BJ (cell line): ENCODE measurements at regions not wholly inside any gene's neighbourhood (a gene's known extent, or its start where the extent isn't known, plus 50 kb on each side); places are given as distances from the start of the nearest gene placed in this dataset.
"Not testable (repeated sequence)": the region's sequence is repeated elsewhere in the genome, so short reads cannot be mapped to it uniquely, and the experiment has no call there.

Experiments
- CTCF ChIA-PET: fragments of 350-600 bp; formaldehyde crosslinking; extraction: SDS; loops from one replicate; lab custom pipeline; 2021; ENCODE audit warnings: antibody characterized with exemption, inconsistent platforms; lab: Yijun Ruan, JAX
- POLR2A ChIA-PET: fragments of 300-600 bp; sonication (Branson Sonifier 250); formaldehyde crosslinking; extraction: SDS; loops from one replicate; lab custom pipeline; 2021; ENCODE audit warnings: antibody characterized with exemption; lab: Charles Lee
- DNase-seq: peaks from one replicate; pipeline ENCODE4 v3.0.0-alpha.2; 2011; ENCODE audit warnings: low read depth
- H3K27me3 ChIP-seq: 2 replicates; pipeline ENCODE4 v1.6.0; 2011; ENCODE audit warnings: low read length; ENCODE audit not compliant: control insufficient read depth, insufficient read depth
- H3K36me3 ChIP-seq: 2 replicates; pipeline ENCODE4 v1.5.1; 2011; ENCODE audit warnings: low read length; ENCODE audit not compliant: control insufficient read depth, insufficient read depth
- H3K4me3 ChIP-seq: 2 replicates; pipeline ENCODE4 v1.5.1; 2011; ENCODE audit warnings: low read depth, mild to moderate bottlenecking, control low read depth, low read length
- TF ChIP-seq, protein P1 (sequence below): IDR thresholded peaks from 2 replicates; pipeline ENCODE4 v1.5.1; 2011; ENCODE audit warnings: low read depth, mild to moderate bottlenecking, control low read depth, inconsistent platforms, low read length, moderate library complexity; ENCODE audit not compliant: insufficient read depth

DNA sequence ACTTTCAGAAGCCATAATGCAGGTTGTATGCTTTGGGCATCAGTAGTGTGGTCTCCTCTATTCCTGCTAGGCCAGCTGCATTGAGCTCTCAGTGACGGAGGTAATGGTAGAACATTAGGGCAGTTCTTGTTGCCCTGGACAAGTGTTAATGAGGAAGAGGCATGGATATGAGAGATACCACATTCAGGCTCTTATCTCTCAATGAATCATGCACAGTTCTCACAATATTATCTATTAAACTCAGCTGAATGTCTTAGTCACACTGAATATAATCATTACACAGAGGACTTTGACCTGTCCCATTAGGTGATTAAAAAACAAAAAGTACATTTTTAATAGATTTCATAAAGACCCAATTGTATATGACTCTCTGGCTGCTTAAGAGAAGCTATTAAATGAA is 76.6 kb upstream of the SSBP2 start:
- TF ChIP-seq, protein P1, sequence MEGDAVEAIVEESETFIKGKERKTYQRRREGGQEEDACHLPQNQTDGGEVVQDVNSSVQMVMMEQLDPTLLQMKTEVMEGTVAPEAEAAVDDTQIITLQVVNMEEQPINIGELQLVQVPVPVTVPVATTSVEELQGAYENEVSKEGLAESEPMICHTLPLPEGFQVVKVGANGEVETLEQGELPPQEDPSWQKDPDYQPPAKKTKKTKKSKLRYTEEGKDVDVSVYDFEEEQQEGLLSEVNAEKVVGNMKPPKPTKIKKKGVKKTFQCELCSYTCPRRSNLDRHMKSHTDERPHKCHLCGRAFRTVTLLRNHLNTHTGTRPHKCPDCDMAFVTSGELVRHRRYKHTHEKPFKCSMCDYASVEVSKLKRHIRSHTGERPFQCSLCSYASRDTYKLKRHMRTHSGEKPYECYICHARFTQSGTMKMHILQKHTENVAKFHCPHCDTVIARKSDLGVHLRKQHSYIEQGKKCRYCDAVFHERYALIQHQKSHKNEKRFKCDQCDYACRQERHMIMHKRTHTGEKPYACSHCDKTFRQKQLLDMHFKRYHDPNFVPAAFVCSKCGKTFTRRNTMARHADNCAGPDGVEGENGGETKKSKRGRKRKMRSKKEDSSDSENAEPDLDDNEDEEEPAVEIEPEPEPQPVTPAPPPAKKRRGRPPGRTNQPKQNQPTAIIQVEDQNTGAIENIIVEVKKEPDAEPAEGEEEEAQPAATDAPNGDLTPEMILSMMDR = no peak
- POLR2A ChIA-PET = no interaction called here
- no peak overlapping the region for H3K4me3 ChIP-seq
- no peaks in the 10 kb centered on the region for H3K36me3 ChIP-seq
- peaks cover 2% of the 10 kb centered on the region; the same call in 1 of the 2 replicates for H3K27me3 ChIP-seq
- CTCF ChIA-PET = interaction anchor here (0.8 to 3.0 kb wide), 3 partner anchors 9 to 320 kb away, joined by 5 to 15 read pairs (median 5); no protein-coding TSS in a partner anchor
- no peak for DNase-seq

DNA sequence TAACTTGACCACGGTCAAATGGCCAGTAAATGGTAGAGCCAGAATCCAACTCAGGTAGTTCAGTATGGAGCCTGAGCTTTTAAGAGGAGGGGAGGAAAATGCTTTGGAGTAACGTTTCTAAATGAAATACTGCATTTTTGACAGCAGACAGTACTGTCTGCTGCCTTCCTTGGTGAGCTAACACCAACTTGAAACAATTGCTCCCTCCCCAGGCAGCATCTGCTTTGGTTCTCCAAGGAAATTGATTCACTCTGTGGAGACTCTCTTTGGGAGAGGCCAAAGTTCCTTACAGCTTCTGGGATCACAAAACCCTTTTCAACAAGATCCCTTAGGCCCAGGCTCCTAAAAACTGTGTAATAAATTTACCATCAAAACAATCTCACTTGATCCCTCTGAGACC is 75.2 kb upstream of the SSBP2 start:
- no peak for DNase-seq
- ChIA-PET CTCF (interaction anchor here (0.7 to 2.1 kb wide), 4 partner anchors 11 to 319 kb away, joined by 4 to 6 read pairs (median 5); no protein-coding TSS in a partner anchor), POLR2A (no interaction called here)
- TF ChIP-seq, protein P1 = 0 out of 2 replicates have a peak, but pooled peaks have one; percentile 22
- no peaks in the 10 kb centered on the region for H3K36me3 ChIP-seq
- H3K4me3 ChIP-seq = no peak overlapping the region
- peaks cover 2% of the 10 kb centered on the region; the same call in 1 of the 2 replicates for H3K27me3 ChIP-seq

DNA sequence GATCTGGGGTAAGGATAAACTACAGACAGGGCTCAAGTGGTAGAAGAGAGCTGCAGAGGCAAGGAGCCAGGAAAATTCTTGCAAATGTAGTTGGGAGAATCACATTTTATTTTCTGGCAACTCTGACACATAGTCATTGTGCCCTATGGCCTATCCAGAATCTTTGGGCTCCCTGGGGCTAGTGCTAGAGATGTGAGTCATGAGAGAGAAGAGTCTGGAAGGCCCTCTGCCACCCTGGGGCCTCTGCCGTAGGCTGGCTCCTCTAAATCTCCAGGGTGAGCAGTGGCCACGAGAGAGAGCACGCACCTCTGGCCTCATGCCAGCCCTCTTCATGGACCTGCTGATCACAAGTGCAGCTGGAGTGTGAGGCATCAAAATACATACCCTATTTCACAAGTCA is 74.3 kb upstream of the SSBP2 start:
- Histone ChIP-seq H3K36me3 (no peaks in the 10 kb centered on the region), H3K27me3 (peaks cover 2% of the 10 kb centered on the region; the same call in 1 of the 2 replicates), H3K4me3 (no peak overlapping the region)
- ChIA-PET POLR2A (interaction anchor here (0.6 kb wide), 1 partner anchor 74 kb away, joined by 3 read pairs; the partner anchor contains the start of gene SSBP2), CTCF (interaction anchor here (0.6 to 1.5 kb wide), 4 partner anchors 11 to 65 kb away, joined by 3 to 6 read pairs (median 4); no protein-coding TSS in a partner anchor)
- DNase-seq = peak; percentile 47
- TF ChIP-seq, protein P1 = no peak

GRCh38 chr5:81823736-81824135 is 72.8 kb upstream of the SSBP2 start:
- CTCF ChIA-PET = interaction anchor here (1.2 kb wide), 1 partner anchor 27 kb away, joined by 3 read pairs; no protein-coding TSS in a partner anchor
- H3K27me3 ChIP-seq, H3K4me3 ChIP-seq, H3K36me3 ChIP-seq, POLR2A ChIA-PET, DNase-seq: not testable (repeated sequence)

DNA sequence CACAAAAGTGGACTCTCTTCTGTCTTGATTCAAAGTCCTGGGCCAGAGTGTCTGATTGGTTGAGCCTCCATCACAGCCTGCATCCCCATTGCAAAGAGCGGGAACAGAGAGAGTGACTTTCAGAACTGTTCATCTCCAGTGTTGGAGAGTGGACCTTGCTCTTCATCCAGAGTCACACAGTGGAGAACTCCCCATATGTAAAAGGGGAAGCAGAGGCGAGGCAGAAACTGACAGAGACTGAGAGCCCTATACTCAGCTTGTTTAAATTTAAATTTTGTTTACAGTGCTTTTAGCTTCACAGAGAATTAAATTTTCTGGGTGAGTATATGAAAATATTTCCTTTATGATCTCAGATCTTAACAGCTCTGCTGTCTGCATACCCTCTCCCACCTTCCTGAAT is 70.0 kb upstream of the SSBP2 start:
- no peak for DNase-seq
- ChIA-PET POLR2A (no interaction called here), CTCF (interaction anchor here (1.1 kb wide), 1 partner anchor 11 kb away, joined by 3 read pairs; no protein-coding TSS in a partner anchor)
- TF ChIP-seq, protein P1 = no peak
- Histone ChIP-seq H3K27me3 (no peaks in the 10 kb centered on the region; the same call in 1 of the 2 replicates), H3K4me3 (no peak overlapping the region), H3K36me3 (no peaks in the 10 kb centered on the region)

GRCh38 chr5:81820318-81820636 is 69.4 kb upstream of the SSBP2 start:
- ChIA-PET POLR2A (no interaction called here), CTCF (interaction anchor here (0.6 kb wide), 1 partner anchor 164 kb away, joined by 3 read pairs; no protein-coding TSS in a partner anchor)
- DNase-seq = no peak
- TF ChIP-seq, protein P1 = no peak
- no peak overlapping the region for H3K4me3 ChIP-seq
- no peaks in the 10 kb centered on the region for H3K36me3 ChIP-seq
- H3K27me3 ChIP-seq = no peaks in the 10 kb centered on the region; the same call in 1 of the 2 replicates
